ENCODE measurements at regions not wholly inside any gene's neighbourhood (a gene's known extent, or its start where the extent isn't known, plus 50 kb on each side); places are given as distances from the start of the nearest gene placed in this dataset.

DNA sequence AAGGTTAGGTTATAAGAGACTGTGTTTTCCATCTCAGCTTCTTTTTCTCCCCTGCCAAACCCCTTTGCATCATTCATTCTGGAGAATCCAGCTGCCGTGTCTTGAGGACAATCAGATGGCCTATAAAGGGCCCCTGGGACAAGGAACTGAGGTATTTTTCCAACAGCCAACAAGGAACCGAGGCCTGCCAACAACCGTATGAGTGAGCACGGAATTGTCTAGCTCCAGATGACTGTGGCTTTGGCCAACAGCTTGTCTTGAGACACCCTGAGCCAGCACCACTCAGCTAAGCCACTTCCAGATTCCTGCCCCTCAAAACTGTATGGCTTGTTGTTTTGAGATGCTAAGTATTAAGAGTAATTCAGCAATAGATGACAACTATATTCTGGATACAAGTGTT lies 433.7 kb upstream of the HSF2 start:
- H3K4me3 ChIP-seq (ENCODE audit: low read length): no peak overlapping the region
- H3K27me3 ChIP-seq (ENCODE audit: control insufficient read depth, insufficient read depth): no peaks in the 10 kb centered on the region
- ATAC-seq (no peak), DNase-seq (no peak)
- intact Hi-C loops (cut with DNase I): no loop called here
- no peaks in the 10 kb centered on the region for H3K4me1 ChIP-seq (ENCODE audit: control insufficient read depth, insufficient read depth, low read length)
- WGBS: 70% methylated on average over 4 of the region's 4 CpGs
- no peak overlapping the region for H3K27ac ChIP-seq (ENCODE audit: low read length)
- no peaks in the 10 kb centered on the region for H3K9me3 ChIP-seq (ENCODE audit: control insufficient read depth, low read length)

DNA sequence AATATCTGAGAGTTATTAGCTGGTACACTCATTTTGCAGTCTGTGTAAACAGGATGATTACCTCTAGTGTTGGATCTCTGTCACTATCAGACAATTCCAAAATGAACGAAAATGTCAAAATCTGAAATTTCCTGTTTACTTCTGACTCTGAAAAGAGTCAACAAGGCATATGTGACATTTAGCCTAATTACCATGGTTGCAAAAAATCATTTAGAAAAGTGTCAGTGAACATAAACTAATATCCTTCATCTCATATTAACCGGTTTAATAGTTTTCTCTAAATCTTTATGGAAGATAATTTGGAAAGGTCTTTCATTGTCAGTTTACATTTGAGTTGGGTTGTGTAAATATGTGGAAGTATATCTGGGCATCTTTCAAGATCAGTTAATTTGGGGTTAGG lies 431.8 kb upstream of the HSF2 start:
- Histone ChIP-seq H3K27ac (ENCODE audit: low read length) (no peak overlapping the region), H3K9me3 (ENCODE audit: control insufficient read depth, low read length) (no peaks in the 10 kb centered on the region), H3K4me1 (ENCODE audit: control insufficient read depth, insufficient read depth, low read length) (peaks cover 1% of the 10 kb centered on the region), H3K4me3 (ENCODE audit: low read length) (no peak overlapping the region), H3K27me3 (ENCODE audit: control insufficient read depth, insufficient read depth) (no peaks in the 10 kb centered on the region)
- ATAC-seq (no peak), DNase-seq (no peak)
- WGBS: 72% methylated on average over 2 of the region's 2 CpGs
- intact Hi-C loops (cut with DNase I): no loop called here

DNA sequence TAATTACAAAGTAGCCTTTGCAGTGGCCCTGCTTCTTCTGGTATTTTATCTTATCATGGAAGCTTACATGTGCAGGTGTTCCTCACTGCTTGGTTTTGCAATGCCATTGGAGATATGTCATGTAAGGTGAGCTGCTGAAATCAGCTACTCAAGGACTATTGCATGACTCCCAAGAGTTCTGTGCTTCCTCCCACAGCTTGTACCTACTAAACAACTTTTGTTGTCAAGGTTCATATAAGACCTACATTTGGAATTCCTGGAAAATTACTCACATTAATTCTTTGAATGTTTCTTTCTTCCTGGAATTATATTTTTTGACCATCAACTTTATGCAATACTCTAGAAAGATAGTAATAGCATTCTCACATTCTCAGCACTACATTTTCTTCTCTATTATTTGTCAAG lies 427.5 kb upstream of the HSF2 start:
- H3K9me3 ChIP-seq (ENCODE audit: control insufficient read depth, low read length): no peaks in the 10 kb centered on the region
- intact Hi-C loops (cut with DNase I): no loop called here
- H3K4me1 ChIP-seq (ENCODE audit: control insufficient read depth, insufficient read depth, low read length): peaks cover 1% of the 10 kb centered on the region

DNA sequence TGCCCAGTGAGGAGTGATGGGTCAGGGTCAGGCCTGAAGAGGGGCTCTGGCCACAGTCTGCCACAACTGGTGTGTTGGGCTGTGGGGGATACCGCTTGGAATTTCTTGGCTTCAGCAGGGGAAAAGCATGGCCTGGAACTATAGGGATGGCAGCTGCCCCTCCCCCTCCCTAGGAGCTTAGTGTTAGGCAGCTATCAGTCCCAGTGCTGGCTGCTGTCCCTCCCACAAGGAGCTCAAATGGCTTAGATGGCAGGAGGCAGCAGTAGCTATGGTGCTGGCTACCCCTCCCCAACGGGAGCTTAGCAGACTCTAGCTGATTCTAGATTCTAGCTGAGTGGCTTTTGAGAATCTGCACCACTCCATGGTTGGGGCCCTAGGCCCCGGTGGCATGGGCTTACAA lies 414.5 kb upstream of the HSF2 start:
- no peaks in the 10 kb centered on the region for H3K4me1 ChIP-seq (ENCODE audit: control insufficient read depth, insufficient read depth, low read length)
- 76% methylated on average over 3 of the region's 3 CpGs for WGBS

More for the DNA sequence above, 427.5 kb upstream of the HSF2 start:
- no peaks in the 10 kb centered on the region for H3K27me3 ChIP-seq (ENCODE audit: control insufficient read depth, insufficient read depth)
- no peak for ATAC-seq
- H3K4me3 ChIP-seq (ENCODE audit: low read length): no peak overlapping the region
- no peak overlapping the region for H3K27ac ChIP-seq (ENCODE audit: low read length)
- DNase-seq: no peak

DNA sequence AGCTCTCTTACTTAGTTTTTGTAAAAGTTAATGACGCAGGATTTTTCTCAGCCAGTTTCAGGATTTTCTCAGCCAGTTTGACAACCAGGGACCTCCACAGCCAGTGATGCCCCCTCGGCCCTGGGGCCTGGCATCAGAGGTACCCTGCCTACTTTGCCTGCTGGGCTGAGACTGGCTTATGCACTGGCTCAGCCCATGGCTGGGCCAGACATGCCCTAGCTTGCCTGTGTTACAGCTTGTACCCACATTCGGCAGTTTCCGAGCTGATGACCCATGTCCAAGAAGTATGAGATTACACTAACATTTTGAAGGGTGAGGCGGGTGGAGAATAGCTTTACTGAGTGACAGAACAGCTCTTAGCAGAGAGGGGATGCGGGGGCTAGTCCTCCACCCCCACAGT lies 406.1 kb upstream of the HSF2 start:
- Histone ChIP-seq H3K9me3 (ENCODE audit: control insufficient read depth, low read length) (no peaks in the 10 kb centered on the region), H3K4me1 (ENCODE audit: control insufficient read depth, insufficient read depth, low read length) (no peaks in the 10 kb centered on the region), H3K27me3 (ENCODE audit: control insufficient read depth, insufficient read depth) (no peaks in the 10 kb centered on the region), H3K4me3 (ENCODE audit: low read length) (no peak overlapping the region), H3K27ac (ENCODE audit: low read length) (no peak overlapping the region)
- intact Hi-C loops (cut with DNase I): no loop called here
- 74% methylated on average over 6 of the region's 6 CpGs for WGBS
- DNase-seq (no peak), ATAC-seq (no peak)

More for the DNA sequence above, 414.5 kb upstream of the HSF2 start:
- no peak for ATAC-seq
- intact Hi-C loops (cut with DNase I): no loop called here
- Histone ChIP-seq H3K9me3 (ENCODE audit: control insufficient read depth, low read length) (no peaks in the 10 kb centered on the region), H3K27ac (ENCODE audit: low read length) (no peak overlapping the region), H3K27me3 (ENCODE audit: control insufficient read depth, insufficient read depth) (no peaks in the 10 kb centered on the region), H3K4me3 (ENCODE audit: low read length) (no peak overlapping the region)
- DNase-seq: peak in 2 of 3 donors; percentile 25 to 28

DNA sequence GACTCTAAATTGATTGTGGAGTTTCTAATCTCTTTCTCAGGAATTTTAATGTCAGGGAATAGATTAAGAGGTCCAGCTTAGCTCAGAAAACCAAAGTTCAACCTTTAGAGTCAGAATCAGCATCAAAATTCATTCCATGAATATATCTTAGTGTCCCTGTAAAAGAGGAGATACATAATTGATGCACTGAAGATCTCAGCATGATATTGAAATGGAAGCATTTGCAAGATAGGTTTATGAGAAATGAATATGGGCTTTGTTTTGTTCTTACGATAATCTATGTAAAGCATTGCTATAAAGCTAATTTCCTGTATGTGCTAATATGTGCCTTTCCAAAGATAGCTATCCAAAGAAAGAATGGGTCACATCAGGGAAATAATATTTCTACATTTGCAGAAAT lies 404.5 kb upstream of the HSF2 start:
- DNase-seq (no peak), ATAC-seq (no peak)
- whole genome bisulfite sequencing: 79% methylated on average over 1 of the region's 1 CpG
- Histone ChIP-seq H3K27me3 (ENCODE audit: control insufficient read depth, insufficient read depth) (no peaks in the 10 kb centered on the region), H3K4me1 (ENCODE audit: control insufficient read depth, insufficient read depth, low read length) (no peaks in the 10 kb centered on the region), H3K9me3 (ENCODE audit: control insufficient read depth, low read length) (no peaks in the 10 kb centered on the region), H3K4me3 (ENCODE audit: low read length) (no peak overlapping the region), H3K27ac (ENCODE audit: low read length) (no peak overlapping the region)
- intact Hi-C loops (cut with DNase I): no loop called here

DNA sequence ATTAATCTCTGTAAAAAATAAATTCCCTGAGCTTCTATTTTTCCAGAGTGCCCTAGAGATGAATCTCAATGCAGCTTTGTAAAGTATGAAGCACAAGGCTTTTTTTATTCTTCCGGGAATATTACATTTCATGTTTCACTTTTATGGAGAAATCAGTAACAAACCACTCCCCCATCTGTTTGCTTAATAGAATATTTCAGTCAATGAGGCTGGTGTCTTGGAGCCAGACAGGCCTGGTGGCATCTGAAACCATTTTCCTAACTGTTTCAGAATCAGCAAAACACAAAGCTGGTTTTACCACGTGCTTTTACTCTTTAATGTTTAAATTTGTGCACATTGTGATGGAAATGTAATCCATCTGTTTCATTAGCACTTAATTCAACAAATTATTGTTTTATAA lies 400.8 kb upstream of the HSF2 start:
- Histone ChIP-seq H3K4me1 (ENCODE audit: control insufficient read depth, insufficient read depth, low read length) (no peaks in the 10 kb centered on the region), H3K27me3 (ENCODE audit: control insufficient read depth, insufficient read depth) (no peaks in the 10 kb centered on the region), H3K9me3 (ENCODE audit: control insufficient read depth, low read length) (no peaks in the 10 kb centered on the region), H3K27ac (ENCODE audit: low read length) (no peak overlapping the region), H3K4me3 (ENCODE audit: low read length) (no peak overlapping the region)
- DNase-seq (no peak), ATAC-seq (no peak)
- 48% methylated on average over 2 of the region's 2 CpGs for WGBS
- intact Hi-C loops (cut with DNase I): no loop called here

DNA sequence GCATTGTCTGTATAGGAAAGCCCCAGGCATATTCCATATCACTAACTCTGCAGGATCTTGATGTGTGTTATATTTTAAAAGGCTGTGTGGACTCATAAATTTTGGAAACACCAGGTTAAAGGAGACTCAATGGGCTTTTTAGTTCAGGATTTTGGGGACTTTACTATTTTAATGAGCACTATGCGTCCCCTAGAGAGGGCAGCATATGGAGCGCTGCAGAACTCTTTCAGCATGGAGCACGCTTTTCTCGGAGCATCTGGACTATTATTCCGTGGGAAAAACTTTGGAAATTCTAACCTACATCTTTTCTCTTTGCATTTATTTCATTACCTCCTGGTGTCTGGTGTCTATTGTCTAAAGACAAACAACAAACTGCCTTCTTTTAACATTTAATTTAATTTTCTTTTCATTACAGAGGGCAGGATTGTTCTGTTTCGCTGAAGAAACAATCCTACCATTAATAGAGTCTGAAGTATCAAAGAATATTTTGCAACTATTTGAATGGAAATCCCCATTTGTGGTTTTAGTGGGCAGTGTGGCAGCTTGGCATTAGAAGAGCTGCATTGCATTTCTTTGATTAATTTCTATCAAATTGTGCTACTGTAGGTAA lies 399.9 kb upstream of the HSF2 start:
- ATAC-seq (no peak), DNase-seq (no peak)
- H3K4me1 ChIP-seq (ENCODE audit: control insufficient read depth, insufficient read depth, low read length): no peaks in the 10 kb centered on the region
- H3K9me3 ChIP-seq (ENCODE audit: control insufficient read depth, low read length): no peaks in the 10 kb centered on the region
- no peak overlapping the region for H3K27ac ChIP-seq (ENCODE audit: low read length)
- intact Hi-C loops (cut with DNase I): loop anchor here in 1 of 4 donors (10.0 kb wide), 1 partner anchor 565 kb away; the partner anchor contains the start of gene GJA1
- H3K4me3 ChIP-seq (ENCODE audit: low read length): no peak overlapping the region
- no peaks in the 10 kb centered on the region for H3K27me3 ChIP-seq (ENCODE audit: control insufficient read depth, insufficient read depth)
- 89% methylated on average over 6 of the region's 6 CpGs for WGBS

DNA sequence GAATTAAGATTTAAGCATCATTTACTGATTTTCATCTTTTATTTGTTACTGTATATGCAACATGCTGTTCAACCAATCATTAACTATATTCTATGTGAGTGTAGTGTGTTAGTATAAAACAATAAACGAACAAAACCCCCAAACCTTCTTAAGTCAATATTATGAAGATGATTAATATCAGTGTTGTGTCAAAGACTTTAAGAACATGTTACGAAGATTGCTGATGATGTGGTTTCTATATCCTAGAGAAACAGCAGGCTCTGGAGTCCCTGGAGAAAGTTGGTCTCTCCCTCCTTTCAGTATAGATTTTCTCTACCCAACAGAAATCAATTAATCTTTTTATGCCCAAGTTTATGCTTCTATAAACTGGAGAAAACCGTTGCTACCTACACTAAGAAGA lies 393.8 kb upstream of the HSF2 start:
- Histone ChIP-seq H3K27me3 (ENCODE audit: control insufficient read depth, insufficient read depth) (no peaks in the 10 kb centered on the region), H3K9me3 (ENCODE audit: control insufficient read depth, low read length) (no peaks in the 10 kb centered on the region), H3K4me1 (ENCODE audit: control insufficient read depth, insufficient read depth, low read length) (peaks cover 1% of the 10 kb centered on the region), H3K4me3 (ENCODE audit: low read length) (no peak overlapping the region), H3K27ac (ENCODE audit: low read length) (no peak overlapping the region)
- no peak for ATAC-seq
- intact Hi-C loops (cut with DNase I): loop anchor here in 1 of 4 donors (10.0 kb wide), 1 partner anchor 571 kb away; the partner anchor contains the start of gene GJA1
- no peak for DNase-seq
- 74% methylated on average over 3 of the region's 3 CpGs for WGBS

DNA sequence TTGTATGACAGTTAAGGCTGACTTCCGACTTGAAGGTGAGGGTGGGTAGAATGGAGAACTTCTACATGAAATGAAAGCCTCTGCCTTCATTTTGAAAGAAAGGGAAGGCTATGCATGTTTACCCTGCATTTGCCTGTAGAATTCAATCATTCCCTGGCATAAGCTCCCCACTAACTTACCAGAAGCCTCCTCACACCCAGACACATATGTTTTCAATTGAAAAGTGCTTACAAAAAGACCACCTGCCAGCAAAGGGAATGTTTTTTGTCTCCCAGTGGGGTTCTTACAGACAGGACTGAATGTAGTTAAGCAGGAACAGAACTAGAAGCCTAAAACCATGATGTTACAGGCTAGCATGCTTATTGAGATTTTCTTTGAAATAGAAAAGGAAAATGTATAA lies 392.1 kb upstream of the HSF2 start:
- Histone ChIP-seq H3K9me3 (ENCODE audit: control insufficient read depth, low read length) (no peaks in the 10 kb centered on the region), H3K27ac (ENCODE audit: low read length) (no peak overlapping the region), H3K4me3 (ENCODE audit: low read length) (no peak overlapping the region), H3K4me1 (ENCODE audit: control insufficient read depth, insufficient read depth, low read length) (peaks cover 1% of the 10 kb centered on the region), H3K27me3 (ENCODE audit: control insufficient read depth, insufficient read depth) (no peaks in the 10 kb centered on the region)
- intact Hi-C loops (cut with DNase I): loop anchor here in 1 of 4 donors (10.0 kb wide), 1 partner anchor 573 kb away; the partner anchor contains the start of gene GJA1
- DNase-seq: no peak
- ATAC-seq: no peak
- WGBS: 54% methylated on average over 1 of the region's 1 CpG

DNA sequence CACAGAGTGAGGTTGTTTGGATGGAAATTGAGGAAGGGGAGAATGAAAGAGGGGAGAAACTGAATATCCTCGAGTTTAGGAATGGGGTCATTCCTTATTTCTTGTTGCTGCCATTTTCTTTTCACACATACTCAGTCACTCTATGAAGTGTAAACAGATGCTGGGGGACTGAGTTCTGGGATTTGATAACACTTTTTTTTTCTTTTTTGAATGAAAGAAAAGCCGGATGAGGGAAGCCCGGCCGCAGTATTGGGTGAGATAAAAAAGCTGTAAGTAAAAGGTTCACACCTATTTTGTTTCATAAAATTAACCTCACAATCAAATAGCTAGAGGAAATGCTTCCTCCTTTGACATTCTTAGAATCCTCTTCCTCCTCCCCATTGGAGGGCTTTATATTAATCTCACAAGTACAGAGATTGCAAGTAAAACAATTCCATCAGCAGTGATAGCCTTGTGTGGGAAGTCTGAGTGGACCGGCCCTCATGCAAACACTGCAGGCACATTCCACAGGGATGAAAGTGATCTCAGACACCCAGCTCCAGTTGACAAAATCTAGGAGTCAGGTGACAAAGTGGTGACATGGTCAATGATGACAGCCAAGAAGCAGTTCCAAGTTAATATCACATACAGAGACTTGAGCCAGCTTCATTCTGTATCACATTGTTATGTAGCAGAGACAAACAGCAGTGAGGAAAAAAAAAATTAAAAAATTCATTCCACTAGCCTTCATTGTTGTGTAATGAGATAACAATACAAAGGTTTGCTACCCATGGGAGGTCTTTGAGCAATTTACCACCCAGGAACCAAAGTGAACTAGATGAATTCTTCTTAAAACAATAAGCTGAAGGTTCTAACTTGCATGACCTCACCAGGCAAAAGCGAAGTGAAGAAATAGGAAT lies 391.1 kb upstream of the HSF2 start:
- ATAC-seq: peak; percentile 96
- DNase-seq: peak; percentile 23 to 59 (median 30)
- 12% methylated on average over 6 of the region's 6 CpGs for WGBS
- H3K27ac ChIP-seq (ENCODE audit: low read length): no peak overlapping the region
- intact Hi-C loops (cut with DNase I): loop anchor here in 1 of 4 donors (10.0 kb wide), 1 partner anchor 574 kb away; the partner anchor contains the start of gene GJA1
- H3K9me3 ChIP-seq (ENCODE audit: control insufficient read depth, low read length): no peaks in the 10 kb centered on the region
- no peak overlapping the region for H3K4me3 ChIP-seq (ENCODE audit: low read length)
- H3K4me1 ChIP-seq (ENCODE audit: control insufficient read depth, insufficient read depth, low read length): peaks cover 1% of the 10 kb centered on the region
- no peaks in the 10 kb centered on the region for H3K27me3 ChIP-seq (ENCODE audit: control insufficient read depth, insufficient read depth)

Measured in right cardiac atrium (tissue), 5 donors.